T1000 (cell line): ENCODE measurements at regions not wholly inside any gene's neighbourhood (a gene's known extent, or its start where the extent isn't known, plus 50 kb on each side); places are given as distances from the start of the nearest gene placed in this dataset.
"Not testable (repeated sequence)": the region's sequence is repeated elsewhere in the genome, so short reads cannot be mapped to it uniquely, and the experiment has no call there.

Source experiments
- DNase-seq: peaks from one replicate; lab custom pipeline; 2025; ENCODE audit warnings: mixed read lengths; lab: John Stamatoyannopoulos, UW

- DNase-seq: no peak
Measured at GRCh38 chr18:10352671-10353070, 101.8 kb upstream of the APCDD1 start.

- no peak for DNase-seq
Measured at GRCh38 chr18:10353791-10354190, 100.6 kb upstream of the APCDD1 start.

GRCh38 chr18:10354241-10354811 lies 100.1 kb upstream of the APCDD1 start:
- no peak for DNase-seq

GRCh38 chr18:10354890-10355289 lies 99.5 kb upstream of the APCDD1 start:
- no peak for DNase-seq

- not testable (repeated sequence) for DNase-seq
Measured at GRCh38 chr18:10356999-10357398, 97.4 kb upstream of the APCDD1 start.

DNA sequence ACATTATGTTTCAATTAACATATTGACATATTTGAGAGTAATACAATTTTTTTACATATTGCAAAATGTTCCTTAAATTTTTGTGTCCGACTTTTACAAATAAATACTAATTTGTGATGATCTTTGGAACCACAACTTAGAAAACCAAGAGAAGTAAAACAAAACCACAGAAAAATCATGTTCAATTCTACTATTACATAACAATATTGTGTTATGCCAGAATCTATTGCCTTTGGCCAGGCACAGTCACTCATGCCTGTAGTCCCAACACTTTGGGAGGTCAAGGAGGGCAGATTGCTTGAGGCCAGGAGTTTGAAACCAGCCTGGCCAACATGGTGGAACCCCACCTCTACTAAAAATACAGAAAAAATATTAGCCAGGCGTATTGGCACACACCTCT lies 92.8 kb upstream of the APCDD1 start:
- DNase-seq: no peak

DNA sequence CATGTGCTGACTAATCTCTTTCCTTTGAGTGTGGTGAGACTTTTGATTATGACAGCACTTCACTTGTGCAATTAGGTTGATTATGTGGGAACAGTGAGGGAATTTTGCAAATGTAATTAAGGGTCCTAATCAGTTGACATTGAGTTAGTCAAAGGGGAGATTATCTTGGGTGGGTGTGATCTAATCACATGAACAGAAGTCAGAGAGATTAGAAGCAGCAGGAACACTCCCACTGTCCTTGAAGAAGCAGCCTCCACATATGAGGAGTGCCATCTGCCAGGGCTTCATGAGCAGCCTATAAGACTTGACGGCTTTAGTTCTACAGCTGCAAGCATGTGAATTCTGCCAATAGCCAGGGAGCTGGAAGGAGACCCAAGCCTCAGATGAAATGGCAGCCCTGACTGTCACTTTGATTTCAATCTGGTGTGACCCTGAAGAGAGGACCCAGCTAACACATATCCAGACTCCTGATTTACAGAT lies 89.4 kb upstream of the APCDD1 start:
- no peak for DNase-seq

DNA sequence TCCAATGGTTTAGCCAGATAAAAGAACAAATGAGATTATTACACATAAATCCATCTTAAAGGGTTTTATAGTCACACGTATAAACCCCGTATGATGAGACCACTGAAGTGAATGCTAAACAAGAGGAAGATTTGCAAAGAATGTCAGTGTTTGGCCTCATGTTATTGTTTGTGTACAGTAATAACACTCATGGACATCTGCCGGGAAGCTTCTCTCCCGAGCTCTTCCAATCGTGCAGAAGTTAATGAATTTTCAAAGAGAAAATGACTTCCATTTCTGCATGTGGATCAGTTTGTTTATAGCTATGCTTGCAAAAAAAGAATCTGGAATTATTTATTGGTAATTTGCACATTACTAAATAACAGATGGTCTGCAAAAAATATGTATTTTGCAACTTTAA lies 88.5 kb upstream of the APCDD1 start:
- DNase-seq: no peak

- no peak for DNase-seq
Measured at GRCh38 chr18:10367836-10368235, 86.6 kb upstream of the APCDD1 start.

- DNase-seq: no peak
Measured at GRCh38 chr18:10368456-10369453, 85.7 kb upstream of the APCDD1 start.

DNA sequence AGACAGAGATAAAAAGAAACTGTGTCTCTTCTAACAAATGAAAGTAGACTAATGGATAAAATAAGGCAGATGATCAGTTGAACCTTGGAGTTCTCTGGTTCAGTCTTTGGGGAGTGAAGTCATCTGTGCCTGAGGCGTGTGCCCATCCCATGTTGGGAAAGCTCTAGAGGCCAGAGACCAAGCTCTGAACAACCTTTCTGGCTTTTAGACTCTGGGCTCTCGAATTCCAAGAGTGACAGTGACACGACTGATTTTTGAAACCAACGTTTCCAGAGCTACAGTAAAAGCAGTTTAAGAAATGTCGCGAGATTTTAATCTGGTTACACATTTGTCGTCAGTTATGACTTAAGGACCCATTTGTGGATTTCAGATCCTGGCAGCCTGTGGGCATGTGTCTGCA lies 83.7 kb upstream of the APCDD1 start:
- no peak for DNase-seq

DNA sequence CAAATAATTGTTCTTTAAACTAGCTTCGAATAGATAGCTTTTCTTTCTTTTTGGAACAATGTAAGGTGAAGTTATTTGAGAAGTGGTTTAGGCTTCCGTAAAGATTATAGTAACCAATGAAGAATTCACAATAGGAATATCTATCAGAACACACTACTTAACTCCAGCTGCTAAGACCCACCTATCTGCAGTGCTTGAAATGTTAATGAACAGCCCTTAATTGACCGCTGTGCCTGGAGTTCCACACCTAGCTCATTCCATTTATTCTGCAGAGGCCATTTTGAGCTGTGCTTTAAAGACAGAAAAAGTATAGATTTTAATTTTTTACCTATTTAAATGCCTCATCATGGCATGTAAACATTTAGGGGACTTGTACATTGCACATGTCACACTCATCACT lies 83.3 kb upstream of the APCDD1 start:
- no peak for DNase-seq

GRCh38 chr18:10374195-10374594 lies 80.2 kb upstream of the APCDD1 start:
- DNase-seq: no peak

DNA sequence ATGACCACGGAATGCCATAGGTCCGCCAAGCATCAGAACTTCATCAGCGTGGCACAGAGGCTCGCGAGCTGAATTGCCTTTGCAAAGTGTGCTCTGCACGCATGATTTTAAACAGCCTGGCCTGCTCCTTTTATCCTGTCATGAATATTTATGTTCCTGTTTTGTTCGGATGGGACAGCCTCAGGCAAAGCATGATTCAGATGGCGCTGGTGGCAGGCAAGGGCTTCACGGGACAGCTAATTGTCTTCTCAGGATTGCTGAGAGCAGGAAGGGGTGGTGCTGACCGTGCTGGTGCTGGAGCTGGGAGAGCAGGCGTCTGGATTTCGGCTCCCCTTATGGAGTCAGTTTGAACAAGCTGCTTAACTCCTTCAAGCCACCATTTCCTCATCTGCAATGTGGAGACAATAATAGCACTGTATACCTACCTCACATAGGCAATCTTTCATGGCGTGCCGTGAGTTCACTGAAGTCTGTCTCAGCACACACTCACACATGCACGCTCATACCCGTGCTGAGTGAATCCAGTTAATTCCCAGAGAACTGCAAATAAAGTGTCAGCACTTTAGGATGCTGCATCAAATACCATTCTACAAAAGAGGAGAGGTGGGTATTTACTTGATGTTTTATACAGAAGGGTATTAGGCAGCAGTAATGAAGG lies 79.7 kb upstream of the APCDD1 start:
- DNase-seq: peak; percentile 48

- no peak for DNase-seq
Measured at GRCh38 chr18:10376731-10377130, 77.7 kb upstream of the APCDD1 start.

DNA sequence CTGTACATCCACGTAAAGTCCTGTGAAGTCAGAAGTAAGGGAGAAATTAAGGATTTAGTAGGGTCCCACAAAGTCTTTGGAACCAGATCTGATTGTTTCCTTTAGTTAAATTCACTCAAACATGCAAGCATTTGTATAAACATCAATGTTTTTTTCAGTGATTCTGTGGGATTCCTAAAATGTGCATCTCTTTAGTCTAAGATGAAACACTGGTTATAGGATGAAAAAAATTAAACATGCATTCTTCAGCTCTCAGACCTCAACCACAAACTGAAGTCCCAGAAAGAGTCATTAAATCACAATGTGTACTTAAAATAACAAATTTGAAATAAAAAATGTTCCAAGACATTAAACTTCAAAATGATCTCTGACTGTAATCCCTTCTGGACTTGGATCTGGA lies 76.5 kb upstream of the APCDD1 start:
- DNase-seq: no peak

GRCh38 chr18:10378688-10379420 lies 75.6 kb upstream of the APCDD1 start:
- DNase-seq: no peak

DNA sequence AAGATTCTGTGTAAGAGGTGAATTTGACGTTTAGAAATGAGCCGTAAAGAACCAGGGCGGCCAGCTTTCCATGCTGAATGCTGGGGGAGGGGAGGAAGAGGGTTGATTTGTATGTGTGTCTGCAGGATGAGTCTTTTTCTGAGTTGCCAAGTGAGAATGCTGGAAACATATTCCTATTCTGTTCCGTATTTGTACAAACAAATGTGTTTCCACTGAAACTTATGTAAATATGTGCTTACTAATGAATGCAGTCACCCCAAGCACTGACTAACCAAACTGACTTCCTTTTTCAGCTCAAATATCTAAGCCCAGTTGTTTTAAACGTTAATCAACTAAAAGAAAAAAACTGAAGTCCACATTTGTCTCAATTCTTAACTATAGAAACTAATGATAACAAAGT lies 74.9 kb upstream of the APCDD1 start:
- DNase-seq: no peak

- DNase-seq: no peak
Measured at GRCh38 chr18:10381516-10381915, 72.9 kb upstream of the APCDD1 start.

DNA sequence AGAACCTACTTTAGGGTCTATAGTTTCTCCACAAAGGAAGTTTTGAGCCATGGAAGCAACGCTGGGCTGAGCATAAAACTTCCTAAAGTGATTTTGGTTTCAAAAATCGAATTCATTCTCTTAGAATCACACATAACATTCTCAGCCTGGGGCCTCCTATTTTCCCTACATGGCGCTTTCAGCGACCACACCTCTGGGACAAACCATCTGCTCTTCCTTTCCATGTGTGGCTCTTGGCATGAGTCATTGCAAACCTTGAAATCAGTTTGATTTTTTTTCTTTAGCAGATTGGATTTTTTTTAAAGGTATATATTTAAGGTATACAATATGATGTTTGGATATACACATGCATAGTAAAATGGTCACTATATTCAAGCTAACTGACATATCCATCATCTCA lies 72.5 kb upstream of the APCDD1 start:
- no peak for DNase-seq

DNA sequence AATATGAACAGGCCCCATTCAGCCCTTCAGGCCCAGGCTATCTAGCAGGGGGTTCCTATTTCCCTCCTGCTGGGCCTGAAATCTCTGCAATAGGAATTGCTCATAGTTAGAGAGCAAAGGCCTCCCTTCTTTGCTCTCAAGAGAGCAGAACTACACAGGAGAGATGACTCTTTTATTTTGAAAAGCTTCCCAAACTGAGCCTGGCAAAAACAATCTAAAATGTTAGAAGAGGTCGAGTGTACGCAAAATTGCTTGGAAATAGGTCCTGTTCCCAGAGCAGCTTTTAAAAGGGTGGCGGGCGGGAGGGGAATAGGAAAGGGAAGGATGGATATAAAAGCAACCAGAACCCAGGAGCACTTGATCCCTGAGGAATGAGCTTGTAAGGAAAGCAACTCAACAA lies 68.4 kb upstream of the APCDD1 start:
- no peak for DNase-seq

GRCh38 chr18:10386956-10387355 lies 67.5 kb upstream of the APCDD1 start:
- DNase-seq: no peak
